Activated T-cell treated with anti-CD3 and anti-CD28 coated beads, Interleukin-2, amount 50 U/mL, for 72 hours (primary cell): ENCODE measurements at regions not wholly inside any gene's neighbourhood (a gene's known extent, or its start where the extent isn't known, plus 50 kb on each side); places are given as distances from the start of the nearest gene placed in this dataset.
"Not testable (repeated sequence)": the region's sequence is repeated elsewhere in the genome, so short reads cannot be mapped to it uniquely, and the experiment has no call there.

ENCODE experiments used
- ATAC-seq, 2 donors: fragments of 150-1000 bp; cut with Tn5 transposase; replicated peaks in 1 of 2; 2 replicates each; pipeline ENCODE4 v1.10.0; 2021; ENCODE audit warnings: moderate library complexity in 2 of 2, mild to moderate bottlenecking in 1 of 2
- DNase-seq, 2 donors: peaks; one replicate each; pipeline ENCODE4 v3.0.0; 2021 to 2022; ENCODE audit warnings: mixed read lengths in 1 of 2
- H3K27ac Mint-ChIP-seq: one replicate; pipeline ENCODE4 v1.8.0; 2022; ENCODE audit warnings: mild to moderate bottlenecking, moderate library complexity, mixed read lengths
- H3K27me3 Mint-ChIP-seq: one replicate; pipeline ENCODE4 v1.8.0; 2022; ENCODE audit warnings: low read depth, mixed read lengths
- H3K36me3 Mint-ChIP-seq, 2 donors: one replicate each; pipeline ENCODE4 v1.8.0; 2022; ENCODE audit warnings: mixed read lengths in 2 of 2, mild to moderate bottlenecking in 1 of 2; ENCODE audit not compliant: insufficient read depth in 2 of 2
- H3K4me1 Mint-ChIP-seq: one replicate; pipeline ENCODE4 v1.8.0; 2022; ENCODE audit warnings: low read depth, mixed read lengths
- H3K4me3 Mint-ChIP-seq, 2 donors: one replicate each; pipeline ENCODE4 v1.8.0; 2022; ENCODE audit warnings: mild to moderate bottlenecking in 2 of 2, mixed read lengths in 2 of 2, moderate library complexity in 2 of 2
- H3K9me3 Mint-ChIP-seq, 2 donors: one replicate each; pipeline ENCODE4 v1.8.0; 2022; ENCODE audit warnings: mixed read lengths in 2 of 2

- peaks cover 1 to 2% of the 10 kb centered on the region in 2 donors for H3K36me3 Mint-ChIP-seq
- H3K4me1 Mint-ChIP-seq, result no peaks in the 10 kb centered on the region
- no peak overlapping the region for H3K4me3 Mint-ChIP-seq
- H3K9me3 Mint-ChIP-seq, result peaks cover 0 to 1% of the 10 kb centered on the region in 2 donors
- no peak overlapping the region for H3K27ac Mint-ChIP-seq
- H3K27me3 Mint-ChIP-seq, result peaks cover 10% of the 10 kb centered on the region
- DNase-seq (no peak), ATAC-seq (no peak)
These were observed 101.1 kb downstream of the TFAP2A start for GRCh38 chr6:10313799-10314162.

- Mint-ChIP-seq H3K27me3 (peaks cover 10% of the 10 kb centered on the region), H3K4me3 (no peak overlapping the region), H3K9me3 (no peaks in the 10 kb centered on the region), H3K36me3 (no peaks in the 10 kb centered on the region), H3K4me1 (no peaks in the 10 kb centered on the region), H3K27ac (no peak overlapping the region)
- ATAC-seq, result no peak
- no peak for DNase-seq
These were observed 102.4 kb downstream of the TFAP2A start for GRCh38 chr6:10312445-10312844.

GRCh38 chr6:10311546-10312405 lies 103.1 kb downstream of the TFAP2A start:
- not testable (repeated sequence) for H3K27ac Mint-ChIP-seq, H3K4me1 Mint-ChIP-seq, H3K27me3 Mint-ChIP-seq, H3K4me3 Mint-ChIP-seq, H3K9me3 Mint-ChIP-seq, ATAC-seq, H3K36me3 Mint-ChIP-seq, DNase-seq

GRCh38 chr6:10310826-10311225 lies 104.0 kb downstream of the TFAP2A start:
- Mint-ChIP-seq H3K4me3 (no peak overlapping the region), H3K36me3 (no peaks in the 10 kb centered on the region), H3K27me3 (peaks cover 10% of the 10 kb centered on the region), H3K27ac (no peak overlapping the region), H3K9me3 (no peaks in the 10 kb centered on the region), H3K4me1 (no peaks in the 10 kb centered on the region)
- DNase-seq, result no peak
- ATAC-seq, result no peak

GRCh38 chr6:10310330-10310653 lies 104.6 kb downstream of the TFAP2A start:
- DNase-seq, result no peak
- Mint-ChIP-seq H3K27ac (no peak overlapping the region), H3K36me3 (no peaks in the 10 kb centered on the region), H3K27me3 (peaks cover 10% of the 10 kb centered on the region), H3K4me3 (no peak overlapping the region), H3K9me3 (no peaks in the 10 kb centered on the region), H3K4me1 (no peaks in the 10 kb centered on the region)
- ATAC-seq, result no peak

GRCh38 chr6:10309457-10310329 lies 105.2 kb downstream of the TFAP2A start:
- DNase-seq (no peak), ATAC-seq (no peak)
- Mint-ChIP-seq H3K4me3 (no peak overlapping the region), H3K4me1 (no peaks in the 10 kb centered on the region), H3K27me3 (peaks cover 10% of the 10 kb centered on the region), H3K27ac (no peak overlapping the region), H3K9me3 (no peaks in the 10 kb centered on the region), H3K36me3 (no peaks in the 10 kb centered on the region)

GRCh38 chr6:10307476-10307875 lies 107.4 kb downstream of the TFAP2A start:
- DNase-seq, result no peak
- Mint-ChIP-seq H3K4me3 (no peak overlapping the region), H3K4me1 (no peaks in the 10 kb centered on the region), H3K27me3 (peaks cover 10% of the 10 kb centered on the region), H3K36me3 (no peaks in the 10 kb centered on the region), H3K27ac (no peak overlapping the region), H3K9me3 (no peaks in the 10 kb centered on the region)
- ATAC-seq, result no peak

GRCh38 chr6:10307028-10307427 lies 107.8 kb downstream of the TFAP2A start:
- H3K9me3 Mint-ChIP-seq, result no peaks in the 10 kb centered on the region
- no peak for DNase-seq
- no peaks in the 10 kb centered on the region for H3K36me3 Mint-ChIP-seq
- H3K27ac Mint-ChIP-seq, result no peak overlapping the region
- no peak overlapping the region for H3K4me3 Mint-ChIP-seq
- ATAC-seq, result no peak
- no peaks in the 10 kb centered on the region for H3K4me1 Mint-ChIP-seq
- peaks cover 10% of the 10 kb centered on the region for H3K27me3 Mint-ChIP-seq

- Mint-ChIP-seq H3K4me3 (no peak overlapping the region), H3K4me1 (no peaks in the 10 kb centered on the region), H3K27me3 (peaks cover 9% of the 10 kb centered on the region), H3K9me3 (no peaks in the 10 kb centered on the region), H3K27ac (no peak overlapping the region), H3K36me3 (no peaks in the 10 kb centered on the region)
- ATAC-seq, result no peak
- DNase-seq, result no peak
These were observed 109.0 kb downstream of the TFAP2A start for GRCh38 chr6:10305790-10306415.

GRCh38 chr6:10303608-10304506 lies 111.0 kb downstream of the TFAP2A start:
- H3K4me1 Mint-ChIP-seq, result no peaks in the 10 kb centered on the region
- ATAC-seq (no peak), DNase-seq (no peak)
- H3K9me3 Mint-ChIP-seq, result peaks cover 0 to 2% of the 10 kb centered on the region in 2 donors
- H3K27me3 Mint-ChIP-seq, result no peaks in the 10 kb centered on the region
- no peak overlapping the region for H3K27ac Mint-ChIP-seq
- H3K4me3 Mint-ChIP-seq, result no peak overlapping the region
- H3K36me3 Mint-ChIP-seq, result no peaks in the 10 kb centered on the region

GRCh38 chr6:10302566-10303235 lies 112.2 kb downstream of the TFAP2A start:
- H3K27ac Mint-ChIP-seq, result no peak overlapping the region
- H3K4me1 Mint-ChIP-seq, result no peaks in the 10 kb centered on the region
- H3K4me3 Mint-ChIP-seq, result no peak overlapping the region
- H3K36me3 Mint-ChIP-seq, result no peaks in the 10 kb centered on the region
- DNase-seq (no peak), ATAC-seq (no peak)
- peaks cover 0 to 4% of the 10 kb centered on the region in 2 donors for H3K9me3 Mint-ChIP-seq
- no peaks in the 10 kb centered on the region for H3K27me3 Mint-ChIP-seq

- DNase-seq (no peak), ATAC-seq (no peak)
- no peak overlapping the region for H3K4me3 Mint-ChIP-seq
- no peaks in the 10 kb centered on the region for H3K4me1 Mint-ChIP-seq
- no peak overlapping the region for H3K27ac Mint-ChIP-seq
- H3K27me3 Mint-ChIP-seq, result no peaks in the 10 kb centered on the region
- H3K36me3 Mint-ChIP-seq, result no peaks in the 10 kb centered on the region
- H3K9me3 Mint-ChIP-seq, result peaks cover 0 to 4% of the 10 kb centered on the region in 2 donors
These were observed 114.8 kb downstream of the TFAP2A start for GRCh38 chr6:10300071-10300470.
